Stomach (tissue), 8 donors: ENCODE measurements at regions not wholly inside any gene's neighbourhood (a gene's known extent, or its start where the extent isn't known, plus 50 kb on each side); places are given as distances from the start of the nearest gene placed in this dataset.
A peak's percentile ranks its signal among the peaks of the same experiment; 100 is the strongest.
"Not testable (repeated sequence)": the region's sequence is repeated elsewhere in the genome, so short reads cannot be mapped to it uniquely, and the experiment has no call there.

ENCODE experiments used
- DNase-seq, 2 donors: peaks; one replicate each; pipeline versions ENCODE4 v3.0.0 to v3.0.0-alpha.2; 2013 to 2019
- H3K27ac ChIP-seq, 5 donors: fragments of 200-600 bp in 4 of 5; sonication (generic) in 4 of 5; one replicate each; pipeline ENCODE4 v1.5.1; 2013 to 2019; ENCODE audit warnings: mild to moderate bottlenecking in 1 of 5, moderate library complexity in 1 of 5
- H3K27me3 ChIP-seq, 3 donors: fragments of 200-600 bp; sonication (generic); one replicate each; pipeline ENCODE4 v1.5.1; 2017 to 2019; ENCODE audit warnings: mixed run types in 1 of 3
- H3K36me3 ChIP-seq, 4 donors: fragments of 200-600 bp; sonication (generic); 1 replicate in 3 of 4; 2 replicates in 1 of 4; pipeline ENCODE4 v1.5.1; 2016 to 2019
- H3K4me1 ChIP-seq, 4 donors: fragments of 200-600 bp; sonication (generic); one replicate each; pipeline ENCODE4 v1.5.1; 2016 to 2019
- H3K4me3 ChIP-seq, 4 donors: fragments of 200-600 bp; sonication (generic) in 3 of 4; one replicate each; pipeline ENCODE4 v1.5.1; 2016 to 2019; ENCODE audit warnings: mild to moderate bottlenecking in 1 of 4
- H3K9me3 ChIP-seq, 4 donors: fragments of 200-600 bp; sonication (generic); one replicate each; pipeline ENCODE4 v1.5.1; 2016 to 2019
- EP300 ChIP-seq: sonication (generic); formaldehyde crosslinking; IDR thresholded peaks from one replicate; pipeline ENCODE4 v1.6.1; 2017; ENCODE audit warnings: antibody characterized with exemption
- POLR2A ChIP-seq, 4 donors: fragments of 450-650 bp; IDR thresholded peaks; one replicate each; pipeline ENCODE4 v1.6.1; 2016; ENCODE audit warnings: antibody characterized with exemption in 4 of 4, control low read depth in 2 of 4, mild to moderate bottlenecking in 1 of 4, moderate library complexity in 1 of 4
- POLR2AphosphoS5 ChIP-seq, 3 donors: sonication (generic); formaldehyde crosslinking; IDR thresholded peaks; one replicate each; pipeline ENCODE4 v1.6.1; 2016; ENCODE audit warnings: antibody characterized with exemption in 3 of 3
- WGBS, 5 donors: extraction: QIAGEN DNeasy Blood & Tissue Kit in 3 of 5; methylation state at CpG; one replicate each; pipeline versions ENCODE4 v1.1.5 to v1.1.7; 2013 to 2018; 5-methylcytosine and 5-hydroxymethylcytosine counted together
- intact Hi-C: fragments of 100-400 bp; cut with DNase I; formaldehyde crosslinking; loops from one replicate; pipeline ENCODE4 v1.15.1; 2023; ENCODE audit warnings: low total_unique reads
- TF ChIP-seq, protein P1 (sequence below), 7 experiments: fragments of 450-650 bp in 4 of 7; fragments of 200-600 bp in 3 of 7; sonication (generic) in 3 of 7; IDR thresholded peaks; one replicate each; pipeline ENCODE4 v1.5.1; 2016 to 2019; ENCODE audit warnings: antibody characterized with exemption in 7 of 7, control low read depth in 2 of 7, mild to moderate bottlenecking in 1 of 7
- donor health status: healthy with polysubstance abuse.
- donor health status: Bipolar disorder and iron deficiency.
- donor health status: healthy.

GRCh38 chr12:42868291-42868690 lies 278.7 kb upstream of the PRICKLE1 start:
- H3K27me3 ChIP-seq: no peaks in the 10 kb centered on the region
- no peak for DNase-seq
- H3K4me1 ChIP-seq: no peaks in the 10 kb centered on the region
- no peaks in the 10 kb centered on the region for H3K36me3 ChIP-seq
- no peak overlapping the region for H3K4me3 ChIP-seq
- 80 to 91% (median 86%) methylated on average over 1 of the region's 1 CpG for WGBS, 5 donors
- H3K27ac ChIP-seq: no peak overlapping the region
- TF ChIP-seq POLR2AphosphoS5 (IDR thresholded peaks at IDR 0.05) (no peak), EP300 (no peak), POLR2A (IDR thresholded peaks at IDR 0.05) (no peak)
- TF ChIP-seq, protein P1, sequence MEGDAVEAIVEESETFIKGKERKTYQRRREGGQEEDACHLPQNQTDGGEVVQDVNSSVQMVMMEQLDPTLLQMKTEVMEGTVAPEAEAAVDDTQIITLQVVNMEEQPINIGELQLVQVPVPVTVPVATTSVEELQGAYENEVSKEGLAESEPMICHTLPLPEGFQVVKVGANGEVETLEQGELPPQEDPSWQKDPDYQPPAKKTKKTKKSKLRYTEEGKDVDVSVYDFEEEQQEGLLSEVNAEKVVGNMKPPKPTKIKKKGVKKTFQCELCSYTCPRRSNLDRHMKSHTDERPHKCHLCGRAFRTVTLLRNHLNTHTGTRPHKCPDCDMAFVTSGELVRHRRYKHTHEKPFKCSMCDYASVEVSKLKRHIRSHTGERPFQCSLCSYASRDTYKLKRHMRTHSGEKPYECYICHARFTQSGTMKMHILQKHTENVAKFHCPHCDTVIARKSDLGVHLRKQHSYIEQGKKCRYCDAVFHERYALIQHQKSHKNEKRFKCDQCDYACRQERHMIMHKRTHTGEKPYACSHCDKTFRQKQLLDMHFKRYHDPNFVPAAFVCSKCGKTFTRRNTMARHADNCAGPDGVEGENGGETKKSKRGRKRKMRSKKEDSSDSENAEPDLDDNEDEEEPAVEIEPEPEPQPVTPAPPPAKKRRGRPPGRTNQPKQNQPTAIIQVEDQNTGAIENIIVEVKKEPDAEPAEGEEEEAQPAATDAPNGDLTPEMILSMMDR (IDR thresholded peaks at IDR 0.05): no peak
- intact Hi-C loops: no loop called here
- no peaks in the 10 kb centered on the region for H3K9me3 ChIP-seq

DNA sequence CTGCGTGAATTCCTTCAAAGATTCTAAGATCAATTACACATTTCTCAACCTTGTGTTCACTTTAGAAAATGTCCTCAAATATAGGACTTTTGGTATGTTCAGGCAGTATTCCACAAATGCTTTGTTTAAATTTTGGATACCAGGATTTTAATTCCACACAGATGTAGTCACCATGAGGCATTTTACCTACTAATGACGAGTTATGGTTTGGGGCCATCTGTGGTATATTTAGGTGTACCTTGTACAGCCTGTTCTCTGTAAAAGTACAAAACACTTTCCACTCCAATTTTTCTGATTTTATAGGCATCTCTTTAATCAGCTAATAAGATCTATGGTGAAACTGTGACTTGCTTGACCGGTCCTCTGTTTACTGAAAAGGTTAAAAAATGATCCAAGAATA lies 275.7 kb upstream of the PRICKLE1 start:
- no peaks in the 10 kb centered on the region for H3K9me3 ChIP-seq
- no peak overlapping the region for H3K27ac ChIP-seq
- DNase-seq: no peak
- no peak overlapping the region for H3K4me3 ChIP-seq
- no peaks in the 10 kb centered on the region for H3K27me3 ChIP-seq
- H3K36me3 ChIP-seq: no peaks in the 10 kb centered on the region
- WGBS, 5 donors: 73 to 88% (median 86%) methylated on average over 3 of the region's 3 CpGs
- H3K4me1 ChIP-seq: no peaks in the 10 kb centered on the region
- intact Hi-C loops: no loop called here
- TF ChIP-seq POLR2AphosphoS5 (IDR thresholded peaks at IDR 0.05): no peak
- TF ChIP-seq, protein P1 (IDR thresholded peaks at IDR 0.05): no peak

- H3K9me3 ChIP-seq: no peaks in the 10 kb centered on the region
- H3K4me1 ChIP-seq: no peaks in the 10 kb centered on the region
- WGBS, 5 donors: 87 to 95% (median 89%) methylated on average over 2 of the region's 2 CpGs
- intact Hi-C loops: no loop called here
- H3K4me3 ChIP-seq: no peak overlapping the region
- no peak for DNase-seq
- no peaks in the 10 kb centered on the region for H3K27me3 ChIP-seq
- TF ChIP-seq POLR2AphosphoS5 (IDR thresholded peaks at IDR 0.05) (no peak), EP300 (no peak), POLR2A (IDR thresholded peaks at IDR 0.05) (no peak)
- TF ChIP-seq, protein P1 (IDR thresholded peaks at IDR 0.05): no peak
- H3K36me3 ChIP-seq: no peaks in the 10 kb centered on the region
- H3K27ac ChIP-seq: no peak overlapping the region
These were observed 272.5 kb upstream of the PRICKLE1 start for GRCh38 chr12:42862055-42862454.

GRCh38 chr12:42860331-42860730 lies 270.8 kb upstream of the PRICKLE1 start:
- H3K36me3 ChIP-seq, intact Hi-C loops, H3K4me3 ChIP-seq, H3K27me3 ChIP-seq, DNase-seq, H3K4me1 ChIP-seq, H3K9me3 ChIP-seq, H3K27ac ChIP-seq: not testable (repeated sequence)

- H3K27me3 ChIP-seq: no peaks in the 10 kb centered on the region
- 32 to 73% (median 63%) methylated on average over 8 of the region's 8 CpGs for WGBS, 5 donors
- no peaks in the 10 kb centered on the region for H3K9me3 ChIP-seq
- H3K4me3 ChIP-seq: no peak overlapping the region
- no peak overlapping the region for H3K27ac ChIP-seq
- no peaks in the 10 kb centered on the region for H3K4me1 ChIP-seq
- DNase-seq: peak in 1 of 2 donors; percentile 62
- no peaks in the 10 kb centered on the region for H3K36me3 ChIP-seq
- no peak for TF ChIP-seq EP300
- no peak for TF ChIP-seq POLR2A (IDR thresholded peaks at IDR 0.05)
- TF ChIP-seq POLR2AphosphoS5 (IDR thresholded peaks at IDR 0.05): no peak
- TF ChIP-seq, protein P1 (IDR thresholded peaks at IDR 0.05): no peak
- intact Hi-C loops: no loop called here
These were observed 270.1 kb upstream of the PRICKLE1 start for GRCh38 chr12:42859612-42860011.
